Cardiac fibroblast (primary cell): ENCODE measurements at regions not wholly inside any gene's neighbourhood (a gene's known extent, or its start where the extent isn't known, plus 50 kb on each side); places are given as distances from the start of the nearest gene placed in this dataset.
A peak's percentile ranks its signal among the peaks of the same experiment; 100 is the strongest.

Experiments
- DNase-seq, 2 donors: peaks; one replicate each; pipeline versions ENCODE4 v3.0.0 to v3.0.0-alpha.2; 2010; ENCODE audit warnings: low read depth in 2 of 2
- H3K4me3 ChIP-seq, 2 donors: replicated peaks in 1 of 2; 1 replicate in 1 of 2; 2 replicates in 1 of 2; pipeline ENCODE4 v1.5.1; 2011; ENCODE audit warnings: low read depth in 2 of 2, low read length in 2 of 2, mild to moderate bottlenecking in 2 of 2, moderate library complexity in 1 of 2
- TF ChIP-seq, protein P1 (sequence below): IDR thresholded peaks from one replicate; pipeline ENCODE4 v1.5.1; 2011; ENCODE audit warnings: low read depth, mild to moderate bottlenecking, low read length, inconsistent platforms

DNA sequence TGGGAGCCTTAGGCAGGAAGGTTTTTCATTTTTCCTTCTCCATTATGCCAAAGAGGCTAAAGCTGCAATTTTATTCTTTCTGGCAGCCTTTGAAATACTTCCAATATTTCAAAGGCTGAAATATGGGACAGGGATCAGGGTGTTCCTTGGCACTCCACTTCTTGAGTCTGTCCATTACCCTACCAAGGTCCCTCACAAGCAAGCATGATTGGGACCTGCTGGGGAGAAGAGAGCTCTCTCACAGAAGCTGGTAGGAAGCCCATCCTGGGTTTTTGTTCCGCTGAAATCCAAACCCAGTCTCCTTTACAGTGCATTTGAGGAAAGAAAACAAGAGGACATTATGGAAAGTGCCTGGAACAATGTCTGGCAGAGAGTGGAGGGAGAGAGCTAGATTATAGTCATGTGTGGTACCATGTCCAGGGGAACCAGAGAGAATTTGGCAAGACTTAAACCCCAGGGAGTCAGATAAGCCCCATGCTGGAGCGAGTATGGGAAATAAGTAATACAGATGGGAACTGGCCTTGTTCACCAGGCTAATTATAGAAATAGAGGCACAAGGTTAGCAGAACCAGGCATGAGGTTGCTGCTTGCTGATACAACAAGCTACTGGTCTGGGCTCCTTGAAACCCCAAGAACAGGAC is 104.7 kb downstream of the LSM5 start:
- peak in 1 of 2 donors; percentile 5 for DNase-seq
- no peak overlapping the region for H3K4me3 ChIP-seq
- TF ChIP-seq, protein P1, sequence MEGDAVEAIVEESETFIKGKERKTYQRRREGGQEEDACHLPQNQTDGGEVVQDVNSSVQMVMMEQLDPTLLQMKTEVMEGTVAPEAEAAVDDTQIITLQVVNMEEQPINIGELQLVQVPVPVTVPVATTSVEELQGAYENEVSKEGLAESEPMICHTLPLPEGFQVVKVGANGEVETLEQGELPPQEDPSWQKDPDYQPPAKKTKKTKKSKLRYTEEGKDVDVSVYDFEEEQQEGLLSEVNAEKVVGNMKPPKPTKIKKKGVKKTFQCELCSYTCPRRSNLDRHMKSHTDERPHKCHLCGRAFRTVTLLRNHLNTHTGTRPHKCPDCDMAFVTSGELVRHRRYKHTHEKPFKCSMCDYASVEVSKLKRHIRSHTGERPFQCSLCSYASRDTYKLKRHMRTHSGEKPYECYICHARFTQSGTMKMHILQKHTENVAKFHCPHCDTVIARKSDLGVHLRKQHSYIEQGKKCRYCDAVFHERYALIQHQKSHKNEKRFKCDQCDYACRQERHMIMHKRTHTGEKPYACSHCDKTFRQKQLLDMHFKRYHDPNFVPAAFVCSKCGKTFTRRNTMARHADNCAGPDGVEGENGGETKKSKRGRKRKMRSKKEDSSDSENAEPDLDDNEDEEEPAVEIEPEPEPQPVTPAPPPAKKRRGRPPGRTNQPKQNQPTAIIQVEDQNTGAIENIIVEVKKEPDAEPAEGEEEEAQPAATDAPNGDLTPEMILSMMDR = no peak

DNA sequence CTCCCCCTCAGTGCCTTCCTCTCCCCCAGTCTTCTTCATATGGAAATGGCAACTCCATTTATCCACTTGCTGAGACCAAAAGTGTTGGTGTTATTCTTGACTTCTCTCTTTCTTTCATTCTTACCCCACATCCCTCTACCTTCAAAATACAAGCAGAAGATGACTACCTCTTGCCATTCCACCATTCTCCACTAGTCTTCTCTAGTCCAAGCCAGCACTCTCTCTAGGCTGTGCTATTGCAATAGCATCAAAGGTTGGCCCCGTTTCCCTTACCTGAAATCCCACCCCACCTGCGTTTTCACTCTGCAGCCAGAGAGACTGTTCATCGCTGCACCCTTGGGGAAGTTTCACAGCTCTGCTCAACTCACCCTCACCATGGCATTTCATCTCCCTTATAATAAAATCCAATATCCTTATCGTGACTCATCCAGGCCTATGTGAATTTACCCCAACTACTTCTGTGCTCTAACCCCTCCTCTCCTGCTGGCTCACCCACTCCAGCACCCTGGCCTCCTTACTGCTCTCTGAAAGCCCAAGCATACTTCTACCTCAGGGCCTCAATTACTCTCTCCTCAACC is 109.1 kb downstream of the LSM5 start:
- H3K4me3 ChIP-seq = no peak overlapping the region
- TF ChIP-seq, protein P1 = no peak
- no peak for DNase-seq

DNA sequence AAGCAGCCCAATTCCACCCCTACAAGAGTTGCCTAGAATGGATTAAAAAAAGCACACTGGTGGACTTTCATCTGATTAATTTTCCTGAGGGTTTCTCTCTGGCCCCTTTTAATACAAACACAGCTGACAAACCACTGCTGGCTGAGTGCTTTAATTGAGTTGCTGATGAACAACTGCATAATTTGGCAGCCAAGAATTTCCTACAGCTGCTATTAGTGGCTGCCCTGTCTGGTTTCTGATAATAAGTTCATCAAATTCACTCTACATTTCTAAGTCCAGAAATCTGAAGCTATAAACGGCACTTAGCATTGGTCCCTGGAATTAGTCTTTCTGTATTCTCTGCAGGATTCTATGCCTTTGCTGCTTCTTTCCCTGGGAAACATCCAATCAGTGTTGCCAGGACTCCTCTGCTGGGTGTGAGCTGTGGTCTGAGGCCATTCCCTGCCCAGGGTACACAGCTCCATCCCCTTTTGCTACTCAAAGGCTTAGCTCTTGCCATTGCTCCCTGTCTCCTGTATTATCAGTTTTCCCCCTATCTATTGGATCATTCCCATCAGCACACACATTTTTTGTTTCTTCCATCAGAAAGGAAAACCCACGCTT is 110.6 kb downstream of the LSM5 start:
- TF ChIP-seq, protein P1 = no peak
- DNase-seq = no peak
- H3K4me3 ChIP-seq = no peak overlapping the region

DNA sequence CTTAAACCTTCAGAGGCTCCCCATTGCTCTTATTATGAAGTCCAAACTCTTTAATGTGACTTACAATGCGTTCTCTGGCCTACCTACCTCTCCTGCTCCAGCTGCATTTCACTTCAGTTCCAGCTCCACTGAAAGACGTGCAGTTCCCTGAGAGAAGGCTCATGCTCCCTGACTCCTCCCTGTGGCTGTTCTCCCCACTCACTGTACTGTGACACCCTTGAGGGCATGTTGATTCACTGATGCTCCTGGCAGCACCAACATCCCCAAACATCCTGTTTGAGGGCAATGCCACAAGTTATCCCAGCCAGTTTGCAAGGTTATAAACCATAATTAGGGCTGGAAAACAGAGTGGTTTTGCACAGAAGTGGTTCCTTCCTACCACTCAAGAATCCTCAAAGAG is 111.2 kb downstream of the LSM5 start:
- no peak for DNase-seq
- TF ChIP-seq, protein P1 = no peak
- H3K4me3 ChIP-seq = no peak overlapping the region

DNA sequence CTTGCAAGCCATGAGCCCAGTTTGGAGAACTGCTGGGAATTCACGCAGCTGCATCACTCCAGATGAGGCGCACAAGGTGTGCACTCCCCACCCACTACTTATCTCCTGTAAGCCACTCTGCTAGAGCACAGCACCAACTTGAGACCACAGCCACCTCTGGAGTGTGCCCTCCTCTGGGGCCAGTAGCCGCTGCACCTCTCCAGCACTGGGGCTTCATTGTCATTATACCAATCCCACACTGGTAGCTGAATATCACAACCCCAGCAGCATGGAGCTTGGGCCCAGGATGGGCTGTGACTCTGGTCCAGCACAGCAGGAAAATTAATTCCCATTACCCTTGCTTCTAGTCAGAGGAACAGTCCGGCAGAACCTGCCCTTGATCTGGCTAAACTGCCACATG is 125.6 kb downstream of the LSM5 start:
- no peak overlapping the region for H3K4me3 ChIP-seq
- DNase-seq = no peak
- TF ChIP-seq, protein P1 = no peak

DNA sequence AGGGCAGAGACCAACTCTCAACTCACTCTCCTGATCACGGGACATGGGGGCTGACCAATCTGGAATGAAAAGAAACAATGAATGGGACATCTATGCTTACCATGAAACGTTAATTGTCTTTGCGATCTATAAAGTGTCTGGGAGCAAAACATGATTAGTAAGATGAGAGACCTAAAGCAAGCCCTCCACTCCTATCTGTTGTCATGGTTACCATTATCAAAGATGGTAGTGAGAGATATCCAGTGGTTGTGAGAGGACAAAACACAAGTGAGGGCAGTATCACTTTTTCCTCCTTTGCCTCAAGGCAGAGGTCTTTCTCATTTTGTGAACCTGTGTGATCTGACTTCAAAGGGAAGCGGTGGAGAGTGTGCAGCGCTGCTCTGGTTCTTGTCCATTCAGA is 130.1 kb downstream of the LSM5 start:
- no peak for DNase-seq
- no peak overlapping the region for H3K4me3 ChIP-seq
- TF ChIP-seq, protein P1 = no peak
